ENCODE measurements at regions not wholly inside any gene's neighbourhood (a gene's known extent, or its start where the extent isn't known, plus 50 kb on each side); places are given as distances from the start of the nearest gene placed in this dataset.

- no peaks in the 10 kb centered on the region for H3K9me3 Mint-ChIP-seq
- H3K4me3 Mint-ChIP-seq = no peak overlapping the region
- no peak for TF ChIP-seq CTCF (conservative IDR thresholded peaks at IDR 0.05)
- DNase-seq (ENCODE audit: low read depth, low spot score) = no peak
- peaks cover 6% of the 10 kb centered on the region for H3K27me3 Mint-ChIP-seq (ENCODE audit: low read depth)
- H3K4me1 Mint-ChIP-seq = no peaks in the 10 kb centered on the region
- H3K27ac Mint-ChIP-seq (ENCODE audit: unreplicated experiment) = no peak overlapping the region
- no peaks in the 10 kb centered on the region for H3K36me3 Mint-ChIP-seq (ENCODE audit: low read depth)
These were observed 414.1 kb downstream of the BRD1 start for GRCh38 chr22:49413551-49413950.

GRCh38 chr22:49413146-49413545 lies 414.5 kb downstream of the BRD1 start:
- Mint-ChIP-seq H3K36me3 (ENCODE audit: low read depth) (no peaks in the 10 kb centered on the region), H3K4me1 (no peaks in the 10 kb centered on the region), H3K27ac (ENCODE audit: unreplicated experiment) (no peak overlapping the region), H3K27me3 (ENCODE audit: low read depth) (peaks cover 6% of the 10 kb centered on the region), H3K9me3 (no peaks in the 10 kb centered on the region), H3K4me3 (no peak overlapping the region)
- DNase-seq (ENCODE audit: low read depth, low spot score) = no peak
- TF ChIP-seq CTCF (conservative IDR thresholded peaks at IDR 0.05) = no peak

GRCh38 chr22:49412236-49412635 lies 415.4 kb downstream of the BRD1 start:
- H3K4me3 Mint-ChIP-seq = no peak overlapping the region
- peaks cover 6% of the 10 kb centered on the region for H3K27me3 Mint-ChIP-seq (ENCODE audit: low read depth)
- DNase-seq (ENCODE audit: low read depth, low spot score) = no peak
- H3K36me3 Mint-ChIP-seq (ENCODE audit: low read depth) = no peaks in the 10 kb centered on the region
- no peaks in the 10 kb centered on the region for H3K9me3 Mint-ChIP-seq
- no peak for TF ChIP-seq CTCF (conservative IDR thresholded peaks at IDR 0.05)
- H3K4me1 Mint-ChIP-seq = no peaks in the 10 kb centered on the region
- H3K27ac Mint-ChIP-seq (ENCODE audit: unreplicated experiment) = no peak overlapping the region

GRCh38 chr22:49411236-49411635 lies 416.4 kb downstream of the BRD1 start:
- peaks cover 6% of the 10 kb centered on the region for H3K27me3 Mint-ChIP-seq (ENCODE audit: low read depth)
- no peak overlapping the region for H3K4me3 Mint-ChIP-seq
- H3K36me3 Mint-ChIP-seq (ENCODE audit: low read depth) = no peaks in the 10 kb centered on the region
- no peaks in the 10 kb centered on the region for H3K9me3 Mint-ChIP-seq
- DNase-seq (ENCODE audit: low read depth, low spot score) = no peak
- no peak overlapping the region for H3K27ac Mint-ChIP-seq (ENCODE audit: unreplicated experiment)
- no peak for TF ChIP-seq CTCF (conservative IDR thresholded peaks at IDR 0.05)
- no peaks in the 10 kb centered on the region for H3K4me1 Mint-ChIP-seq

- Mint-ChIP-seq H3K27me3 (ENCODE audit: low read depth) (peaks cover 9% of the 10 kb centered on the region), H3K27ac (ENCODE audit: unreplicated experiment) (no peak overlapping the region), H3K9me3 (no peaks in the 10 kb centered on the region), H3K36me3 (ENCODE audit: low read depth) (no peaks in the 10 kb centered on the region), H3K4me1 (peaks cover 11% of the 10 kb centered on the region), H3K4me3 (no peak overlapping the region)
- no peak for TF ChIP-seq CTCF (conservative IDR thresholded peaks at IDR 0.05)
- no peak for DNase-seq (ENCODE audit: low read depth, low spot score)
These were observed 419.4 kb downstream of the BRD1 start for GRCh38 chr22:49408102-49408836.

All from neural crest cell (in vitro differentiated cells).